SK-N-SH treated with all-trans-retinoic acid at 6 μM for 48 hours (cell line): ENCODE measurements at regions not wholly inside any gene's neighbourhood (a gene's known extent, or its start where the extent isn't known, plus 50 kb on each side); places are given as distances from the start of the nearest gene placed in this dataset.
"Not testable (repeated sequence)": the region's sequence is repeated elsewhere in the genome, so short reads cannot be mapped to it uniquely, and the experiment has no call there.

Experiments
- BACH2 ChIP-seq: fragments of 250-450 bp; sonication (Bioruptor Pico); IDR thresholded peaks from 2 replicates; pipeline ENCODE4 v1.9.0; 2021; ENCODE audit warnings: mild to moderate bottlenecking, borderline replicate concordance
- CREB5 ChIP-seq: fragments of 250-450 bp; sonication (Bioruptor Pico); IDR thresholded peaks from 2 replicates; pipeline ENCODE4 v1.5.1; 2020; ENCODE audit warnings: low read depth, mild to moderate bottlenecking, moderate library complexity
- ESRRG ChIP-seq: fragments of 250-450 bp; sonication (Bioruptor Pico); IDR thresholded peaks from 2 replicates; pipeline ENCODE4 v1.6.1; 2021; ENCODE audit warnings: mild to moderate bottlenecking
- GLIS3 ChIP-seq: fragments of 250-450 bp; sonication (Bioruptor Pico); IDR thresholded peaks from 2 replicates; pipeline ENCODE4 v1.5.0; 2020; ENCODE audit warnings: mild to moderate bottlenecking, moderate library complexity
- SNAI2 ChIP-seq: fragments of 250-450 bp; sonication (Bioruptor Pico); IDR thresholded peaks from 2 replicates; pipeline ENCODE4 v1.5.0; 2020; ENCODE audit warnings: mild to moderate bottlenecking, moderate library complexity
- TOX ChIP-seq: fragments of 250-450 bp; sonication (Bioruptor Pico); IDR thresholded peaks from 2 replicates; pipeline ENCODE4 v1.8.0; 2021; ENCODE audit warnings: mild to moderate bottlenecking, moderate library complexity, borderline replicate concordance
- ZFP3 ChIP-seq: fragments of 250-450 bp; sonication (Bioruptor Pico); IDR thresholded peaks from 2 replicates; pipeline ENCODE4 v1.5.0; 2020; ENCODE audit warnings: mild to moderate bottlenecking, moderate library complexity
- ZFP30 ChIP-seq: fragments of 450-650 bp; formaldehyde crosslinking; IDR thresholded peaks from 2 replicates; pipeline ENCODE4 v1.5.0; 2022; ENCODE audit warnings: mild to moderate bottlenecking, moderate library complexity
- ZNF565 ChIP-seq: fragments of 450-650 bp; formaldehyde crosslinking; conservative IDR thresholded peaks from 2 replicates; pipeline ENCODE4 v1.5.0; 2020; ENCODE audit warnings: low read depth, mild to moderate bottlenecking, moderate library complexity
- ZNF70 ChIP-seq: fragments of 450-650 bp; formaldehyde crosslinking; IDR thresholded peaks from 2 replicates; pipeline ENCODE4 v1.5.0; 2020; ENCODE audit warnings: mild to moderate bottlenecking, moderate library complexity
- ZNF8 ChIP-seq: fragments of 450-650 bp; formaldehyde crosslinking; IDR thresholded peaks from 2 replicates; pipeline ENCODE4 v1.5.0; 2020; ENCODE audit warnings: mild to moderate bottlenecking, moderate library complexity
- TF ChIP-seq, protein P1 (sequence below): fragments of 250-450 bp; sonication (Bioruptor Pico); IDR thresholded peaks from 2 replicates; pipeline ENCODE4 v1.8.0; 2020; ENCODE audit warnings: mild to moderate bottlenecking, moderate library complexity, borderline replicate concordance

DNA sequence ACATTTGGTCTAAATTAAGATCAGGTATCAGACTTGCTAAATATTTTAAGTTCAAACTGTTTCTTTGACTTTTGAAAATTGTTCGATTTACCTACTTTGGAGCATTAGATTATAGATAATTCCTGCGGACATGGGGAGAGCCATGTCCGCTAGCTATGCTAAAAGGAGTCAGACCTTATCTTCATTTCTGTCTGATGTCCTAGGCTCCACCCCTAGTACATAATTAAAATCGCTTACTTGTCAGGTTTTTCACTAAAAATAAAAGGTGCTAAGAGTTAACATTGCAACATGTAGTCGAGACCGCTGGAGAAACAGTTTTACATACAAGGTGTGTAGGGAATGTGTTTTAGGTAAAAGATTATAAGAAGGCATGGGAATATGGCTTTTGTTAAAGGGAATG, 71.9 kb upstream of the EPS8L3 start:
- TF ChIP-seq BACH2; CREB5 (CRISPR knock-in tag); ZNF70 (CRISPR knock-in tag); TOX (CRISPR knock-in tag); ZFP3 (CRISPR knock-in tag); ZNF8 (CRISPR knock-in tag); GLIS3; SNAI2 (CRISPR knock-in tag); ESRRG (CRISPR knock-in tag); ZNF565 (CRISPR knock-in tag); ZFP30: not testable (repeated sequence)
- TF ChIP-seq, protein P1, sequence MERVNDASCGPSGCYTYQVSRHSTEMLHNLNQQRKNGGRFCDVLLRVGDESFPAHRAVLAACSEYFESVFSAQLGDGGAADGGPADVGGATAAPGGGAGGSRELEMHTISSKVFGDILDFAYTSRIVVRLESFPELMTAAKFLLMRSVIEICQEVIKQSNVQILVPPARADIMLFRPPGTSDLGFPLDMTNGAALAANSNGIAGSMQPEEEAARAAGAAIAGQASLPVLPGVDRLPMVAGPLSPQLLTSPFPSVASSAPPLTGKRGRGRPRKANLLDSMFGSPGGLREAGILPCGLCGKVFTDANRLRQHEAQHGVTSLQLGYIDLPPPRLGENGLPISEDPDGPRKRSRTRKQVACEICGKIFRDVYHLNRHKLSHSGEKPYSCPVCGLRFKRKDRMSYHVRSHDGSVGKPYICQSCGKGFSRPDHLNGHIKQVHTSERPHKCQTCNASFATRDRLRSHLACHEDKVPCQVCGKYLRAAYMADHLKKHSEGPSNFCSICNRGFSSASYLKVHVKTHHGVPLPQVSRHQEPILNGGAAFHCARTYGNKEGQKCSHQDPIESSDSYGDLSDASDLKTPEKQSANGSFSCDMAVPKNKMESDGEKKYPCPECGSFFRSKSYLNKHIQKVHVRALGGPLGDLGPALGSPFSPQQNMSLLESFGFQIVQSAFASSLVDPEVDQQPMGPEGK (CRISPR knock-in tag), result not testable (repeated sequence)
